Adipose tissue (tissue), 3 donors: ENCODE measurements at regions not wholly inside any gene's neighbourhood (a gene's known extent, or its start where the extent isn't known, plus 50 kb on each side); places are given as distances from the start of the nearest gene placed in this dataset.
A peak's percentile ranks its signal among the peaks of the same experiment; 100 is the strongest.

Source experiments
- H3K27ac ChIP-seq: one replicate; pipeline ENCODE4 v1.5.1; 2013; ENCODE audit warnings: low read depth, low read length
- WGBS, 3 donors: extraction: QIAGEN DNeasy Blood & Tissue Kit; methylation state at CpG; one replicate each; pipeline ENCODE4 v1.1.7; 2013; 5-methylcytosine and 5-hydroxymethylcytosine counted together
- donor health status: healthy with polysubstance abuse.
- donor health status: Bipolar disorder and iron deficiency.
- donor health status: healthy.

DNA sequence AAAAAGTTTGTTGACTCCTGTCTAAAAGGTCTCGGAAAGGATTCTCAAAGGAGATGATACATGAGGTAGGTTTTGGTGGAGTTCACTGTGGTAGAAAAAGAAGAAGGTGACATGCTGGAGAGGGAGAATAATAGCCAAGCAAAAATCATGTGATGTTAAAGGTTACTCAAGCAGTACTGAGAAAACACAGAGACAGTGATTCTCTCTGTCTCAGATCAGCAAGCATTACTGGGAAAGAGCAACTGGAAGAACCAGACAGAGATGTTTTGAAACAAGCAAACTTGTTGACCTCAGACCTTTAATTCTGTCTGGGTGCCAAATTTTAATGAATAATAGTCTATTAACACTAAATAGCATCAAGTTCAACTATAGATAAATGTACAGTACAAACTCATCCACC, 183.5 kb upstream of the PLEKHG7 start:
- no peak overlapping the region for H3K27ac ChIP-seq
- 94 to 98% (median 96%) methylated on average over 1 of the region's 1 CpG for WGBS, 3 donors

DNA sequence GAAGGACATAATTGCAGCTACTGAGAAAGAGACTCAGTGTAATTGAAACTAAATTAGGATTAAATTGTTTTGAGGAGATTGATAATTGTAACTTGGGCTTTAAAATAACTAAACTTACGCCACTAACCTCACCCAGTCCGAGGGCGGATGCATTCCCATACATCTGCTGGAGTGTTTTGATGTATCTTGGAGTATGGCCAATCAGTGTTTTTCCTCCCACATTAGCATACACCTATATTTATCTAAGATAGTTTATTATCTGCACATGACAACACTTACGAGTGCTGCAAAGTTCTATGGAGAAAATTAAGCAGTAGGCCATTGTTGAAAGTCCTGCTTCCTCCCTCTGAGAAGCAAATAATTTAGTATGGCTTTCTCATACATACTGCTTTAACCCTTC, 184.7 kb upstream of the PLEKHG7 start:
- 45 to 90% (median 88%) methylated on average over 4 of the region's 4 CpGs for WGBS, 3 donors
- no peak overlapping the region for H3K27ac ChIP-seq

DNA sequence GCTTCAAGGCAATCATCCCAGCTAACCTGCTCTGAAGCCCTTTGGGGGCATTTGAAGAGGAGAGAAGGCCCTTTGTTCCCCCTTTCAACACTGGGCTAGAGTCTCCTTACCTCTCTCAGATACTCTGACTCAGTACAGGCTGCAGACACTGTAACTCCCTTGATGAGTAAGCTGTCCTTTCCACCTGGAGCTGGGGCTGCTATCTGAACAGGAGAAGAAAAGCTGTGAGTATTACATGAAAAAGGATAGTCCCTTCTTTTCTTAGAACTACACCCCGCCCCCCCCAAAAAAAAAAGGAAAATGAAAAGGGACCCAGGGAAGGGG, 186.6 kb upstream of the PLEKHG7 start:
- 64 to 88% (median 86%) methylated on average over 1 of the region's 1 CpG for WGBS, 3 donors

DNA sequence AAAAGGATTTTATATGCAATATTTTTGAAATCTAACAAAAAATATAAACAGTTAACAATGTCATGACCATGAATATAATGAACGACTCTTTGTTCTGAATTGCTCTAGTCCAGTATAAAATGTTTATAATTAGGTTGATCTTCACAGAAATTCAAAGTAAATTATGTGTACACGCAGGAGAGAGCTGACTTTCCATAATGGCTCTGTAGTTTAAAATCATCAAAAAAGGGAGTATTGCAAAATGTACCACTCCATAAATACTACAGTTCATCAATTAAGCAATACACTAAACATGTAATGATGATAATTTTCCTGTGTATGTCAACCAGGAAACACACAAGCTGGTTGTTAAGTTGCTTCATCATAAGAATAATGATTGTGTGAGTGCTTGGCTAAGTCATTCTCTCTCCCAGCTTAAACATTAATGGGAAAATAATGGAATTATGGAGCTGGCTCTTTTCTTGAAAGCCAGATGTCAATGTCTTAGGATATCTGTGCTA, 189.5 kb upstream of the PLEKHG7 start:
- no peak overlapping the region for H3K27ac ChIP-seq
- WGBS, 3 donors: 79 to 91% (median 89%) methylated on average over 2 of the region's 2 CpGs

More for the DNA sequence above, 186.6 kb upstream of the PLEKHG7 start:
- no peak overlapping the region for H3K27ac ChIP-seq

- no peak overlapping the region for H3K27ac ChIP-seq
- 67 to 93% (median 79%) methylated on average over 5 of the region's 5 CpGs for WGBS, 3 donors
Measured at GRCh38 chr12:92511786-92512185, 191.0 kb upstream of the PLEKHG7 start.

- WGBS, 3 donors: 37 to 82% (median 73%) methylated on average over 2 of the region's 2 CpGs
- H3K27ac ChIP-seq: no peak overlapping the region
Measured at GRCh38 chr12:92509156-92509738, 193.5 kb upstream of the PLEKHG7 start.

DNA sequence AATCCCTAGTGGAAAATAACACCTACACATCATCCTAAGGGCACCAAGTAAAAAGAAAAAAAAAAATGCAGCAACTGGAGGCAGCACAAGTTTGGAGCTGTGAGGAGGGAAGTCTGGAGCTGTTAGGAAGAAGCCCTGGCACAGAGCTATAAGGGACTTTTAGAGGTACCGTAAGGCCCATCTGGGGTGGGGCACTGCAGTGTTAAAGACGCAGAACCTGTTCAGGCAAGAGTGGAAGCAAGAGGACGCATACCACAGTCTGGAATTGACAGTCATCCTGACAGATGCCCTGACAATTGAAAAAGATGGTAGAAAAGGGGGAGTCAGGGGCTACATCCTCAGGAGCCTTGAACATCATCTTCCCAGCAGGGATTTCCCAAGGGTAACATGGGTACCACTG, 195.9 kb upstream of the PLEKHG7 start:
- H3K27ac ChIP-seq: no peak overlapping the region
- WGBS, 3 donors: 75 to 96% (median 92%) methylated on average over 3 of the region's 3 CpGs

GRCh38 chr12:92506460-92506859, 196.3 kb upstream of the PLEKHG7 start:
- WGBS, 3 donors: 37 to 63% (median 61%) methylated on average over 2 of the region's 2 CpGs

DNA sequence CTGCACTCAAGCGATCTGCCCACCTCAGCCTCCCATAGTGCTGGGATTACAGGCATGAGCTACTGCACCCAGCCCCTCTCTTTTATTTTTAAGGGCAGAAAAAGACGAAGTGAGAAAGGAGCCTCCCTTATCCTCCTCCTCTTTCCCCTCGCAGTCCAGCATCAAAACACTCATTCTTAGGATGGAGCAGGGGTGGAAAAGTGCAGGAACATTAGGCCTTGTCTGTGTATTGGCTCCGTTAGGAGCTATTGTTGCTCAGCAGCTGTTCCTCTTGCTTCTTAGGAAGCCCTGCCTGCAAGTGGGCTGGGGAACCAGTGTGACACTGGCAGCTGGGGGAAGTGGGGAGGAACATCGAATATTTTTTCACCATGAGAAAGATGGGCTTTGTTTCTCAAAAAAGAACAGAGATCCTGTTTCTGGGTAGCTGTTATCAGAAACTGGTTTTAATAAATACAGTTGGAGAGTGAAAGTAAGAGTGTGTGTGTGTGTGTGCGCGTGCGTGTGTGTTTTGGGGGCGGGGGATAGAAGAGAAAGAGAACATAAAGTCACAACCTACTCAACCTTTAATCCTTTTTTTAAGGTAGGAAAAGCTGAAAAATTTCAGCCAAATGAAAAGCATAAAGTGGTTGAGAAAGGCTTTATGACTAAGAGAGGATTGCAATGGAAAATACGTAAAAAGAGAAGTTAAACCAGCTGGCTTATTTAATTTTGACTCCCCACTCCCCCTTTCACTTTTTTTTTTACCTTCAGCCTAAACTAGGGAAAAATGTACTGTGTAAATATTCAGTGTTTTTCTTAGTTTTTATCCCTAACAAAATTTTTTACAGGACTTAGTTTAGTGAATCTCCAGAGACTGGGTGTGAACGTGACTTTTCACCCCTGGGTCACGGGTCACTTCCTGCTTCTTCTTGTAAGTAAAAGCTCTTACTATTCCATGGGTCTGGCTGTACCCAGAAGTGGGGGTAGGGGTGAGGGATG, 197.2 kb upstream of the PLEKHG7 start:
- H3K27ac ChIP-seq: peak overlapping the region; percentile 34
- WGBS, 3 donors: 13 to 30% (median 21%) methylated on average over 12 of the region's 12 CpGs

More at GRCh38 chr12:92506460-92506859, 196.3 kb upstream of the PLEKHG7 start:
- no peak overlapping the region for H3K27ac ChIP-seq

DNA sequence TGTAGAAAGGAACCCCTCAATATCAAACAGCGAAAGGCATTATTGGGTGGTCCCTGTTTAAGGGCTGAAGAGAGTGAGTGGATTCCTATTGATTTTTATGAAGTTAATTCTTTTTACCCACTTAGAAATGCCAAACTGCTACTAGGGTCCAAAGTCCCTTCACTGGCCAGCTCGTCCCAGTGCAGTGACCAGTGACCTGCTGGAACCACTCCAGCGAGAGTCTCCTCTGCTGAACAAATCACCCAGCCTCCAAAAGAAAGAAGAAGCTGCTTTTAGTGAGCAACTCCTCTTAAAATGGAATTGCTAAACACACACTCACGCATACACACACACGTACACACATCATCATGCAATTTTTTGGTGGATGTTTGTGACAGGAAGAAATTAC, 198.2 kb upstream of the PLEKHG7 start:
- H3K27ac ChIP-seq: no peak overlapping the region
- 58 to 70% (median 63%) methylated on average over 5 of the region's 5 CpGs for WGBS, 3 donors

- no peak overlapping the region for H3K27ac ChIP-seq
- 35 to 79% (median 61%) methylated on average over 7 of the region's 7 CpGs for WGBS, 3 donors
Measured at GRCh38 chr12:92503971-92504593, 198.7 kb upstream of the PLEKHG7 start.

DNA sequence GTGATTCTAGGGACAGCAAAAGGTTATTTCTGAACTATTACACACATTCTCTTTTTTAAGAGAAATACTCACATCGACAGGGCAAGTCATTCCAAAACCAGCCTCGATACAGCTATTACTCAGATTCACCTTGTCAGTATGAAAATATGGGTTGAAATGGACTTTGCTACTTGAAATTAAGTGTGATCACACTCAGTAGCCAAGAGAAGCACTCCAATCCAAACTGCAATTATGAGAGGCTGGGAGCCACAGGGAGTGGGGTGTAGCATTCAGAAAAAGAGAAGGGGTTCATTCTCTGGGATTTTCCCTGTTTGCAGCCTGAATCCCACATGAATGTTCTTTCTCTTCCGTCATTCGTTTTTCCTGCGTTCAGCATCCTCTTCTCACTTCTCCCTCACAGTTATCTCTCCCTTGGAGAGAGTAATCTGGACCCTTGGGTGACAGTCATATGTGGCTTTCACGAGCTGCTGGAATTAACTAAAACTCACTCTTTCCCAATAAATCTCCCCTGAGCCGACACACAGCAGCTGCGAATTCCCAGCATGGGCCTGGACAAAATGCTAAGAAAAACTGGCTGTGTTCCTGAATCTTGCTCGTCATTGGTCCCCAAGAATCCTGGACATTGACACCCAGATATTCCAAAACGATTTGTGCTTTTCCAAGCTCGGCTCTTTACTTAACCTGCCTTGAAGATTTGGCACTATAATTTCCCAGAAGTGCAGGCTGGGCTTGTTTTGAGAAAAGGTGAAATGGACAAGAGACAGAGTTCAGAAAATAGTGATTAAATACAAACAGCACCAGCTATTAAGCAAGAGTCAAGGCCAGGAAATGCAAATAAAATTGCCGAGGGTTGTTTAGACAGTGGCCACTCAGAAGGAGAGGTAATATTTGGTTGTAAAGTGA, 199.5 kb upstream of the PLEKHG7 start:
- WGBS, 3 donors: 21 to 64% (median 52%) methylated on average over 12 of the region's 12 CpGs

GRCh38 chr12:92502417-92503028, 200.3 kb upstream of the PLEKHG7 start:
- H3K27ac ChIP-seq: no peak overlapping the region
- 61 to 70% (median 65%) methylated on average over 3 of the region's 3 CpGs for WGBS, 3 donors

More for the DNA sequence above, 199.5 kb upstream of the PLEKHG7 start:
- H3K27ac ChIP-seq: no peak overlapping the region

DNA sequence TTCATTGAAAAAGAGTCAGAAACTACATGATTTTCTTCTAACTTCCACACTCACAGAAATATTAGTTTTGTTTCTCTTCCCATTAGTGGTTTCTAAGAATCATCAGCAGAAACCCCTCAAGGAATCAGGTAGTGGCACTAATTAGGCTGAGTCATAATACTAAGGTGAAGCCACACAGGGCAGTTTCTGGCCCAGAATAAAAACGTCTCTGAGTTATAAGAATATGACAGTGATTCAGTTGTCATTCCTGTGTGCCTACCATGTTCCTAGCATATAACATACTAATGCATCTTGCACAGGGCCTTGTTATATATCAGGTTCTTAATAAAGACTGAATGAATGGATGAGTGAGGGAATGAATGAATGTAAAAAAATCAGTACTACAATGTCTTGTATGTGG, 206.0 kb upstream of the PLEKHG7 start:
- H3K27ac ChIP-seq: no peak overlapping the region
- 77 to 88% (median 84%) methylated on average over 1 of the region's 1 CpG for WGBS, 3 donors

- no peak overlapping the region for H3K27ac ChIP-seq
Measured at GRCh38 chr12:92495108-92495507, 207.7 kb upstream of the PLEKHG7 start.

DNA sequence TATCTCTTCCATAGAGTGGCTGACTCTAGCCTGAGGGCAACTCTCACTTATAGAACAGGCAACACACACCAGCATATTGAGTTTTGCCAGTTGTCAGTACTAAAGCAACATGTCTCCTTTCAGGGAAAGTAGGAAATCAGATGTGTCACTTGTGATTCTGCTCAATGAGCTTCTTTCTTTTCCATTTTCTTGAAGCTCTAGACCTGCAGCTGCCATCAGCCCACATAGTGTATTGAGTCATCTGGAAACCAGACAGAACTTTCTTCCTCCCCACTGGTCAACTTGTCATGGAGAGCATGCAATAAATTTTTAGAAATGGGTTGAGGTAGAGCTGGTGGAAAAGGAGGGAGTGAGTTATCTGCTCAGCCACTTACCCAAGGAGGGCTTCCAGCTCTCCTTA, 209.0 kb upstream of the PLEKHG7 start:
- no peak overlapping the region for H3K27ac ChIP-seq

GRCh38 chr12:92492995-92493394, 209.8 kb upstream of the PLEKHG7 start:
- H3K27ac ChIP-seq: no peak overlapping the region
- WGBS, 3 donors: 94 to 100% (median 97%) methylated on average over 2 of the region's 2 CpGs

DNA sequence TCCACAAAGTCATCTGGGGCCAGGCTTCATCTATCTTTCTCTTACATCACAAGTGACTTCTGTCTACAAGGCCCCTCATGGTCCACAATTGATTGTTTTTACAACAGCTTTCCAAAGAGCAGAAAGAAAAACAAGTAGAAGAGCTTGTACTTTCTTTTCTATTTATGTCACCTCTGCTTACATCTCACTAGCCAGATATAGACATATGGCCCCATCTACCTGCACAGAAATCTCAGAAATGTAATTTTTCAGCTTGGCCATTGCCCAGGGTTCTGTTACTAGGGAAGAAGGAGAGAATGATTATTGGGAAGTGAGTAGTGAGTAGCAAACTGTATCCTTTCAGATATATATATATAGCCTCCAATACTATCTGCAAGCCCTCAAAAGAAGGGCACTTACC, 210.5 kb upstream of the PLEKHG7 start:
- no peak overlapping the region for H3K27ac ChIP-seq
